ENCODE measurements at regions not wholly inside any gene's neighbourhood (a gene's known extent, or its start where the extent isn't known, plus 50 kb on each side); places are given as distances from the start of the nearest gene placed in this dataset.
"Not testable (repeated sequence)": the region's sequence is repeated elsewhere in the genome, so short reads cannot be mapped to it uniquely, and the experiment has no call there.

DNA sequence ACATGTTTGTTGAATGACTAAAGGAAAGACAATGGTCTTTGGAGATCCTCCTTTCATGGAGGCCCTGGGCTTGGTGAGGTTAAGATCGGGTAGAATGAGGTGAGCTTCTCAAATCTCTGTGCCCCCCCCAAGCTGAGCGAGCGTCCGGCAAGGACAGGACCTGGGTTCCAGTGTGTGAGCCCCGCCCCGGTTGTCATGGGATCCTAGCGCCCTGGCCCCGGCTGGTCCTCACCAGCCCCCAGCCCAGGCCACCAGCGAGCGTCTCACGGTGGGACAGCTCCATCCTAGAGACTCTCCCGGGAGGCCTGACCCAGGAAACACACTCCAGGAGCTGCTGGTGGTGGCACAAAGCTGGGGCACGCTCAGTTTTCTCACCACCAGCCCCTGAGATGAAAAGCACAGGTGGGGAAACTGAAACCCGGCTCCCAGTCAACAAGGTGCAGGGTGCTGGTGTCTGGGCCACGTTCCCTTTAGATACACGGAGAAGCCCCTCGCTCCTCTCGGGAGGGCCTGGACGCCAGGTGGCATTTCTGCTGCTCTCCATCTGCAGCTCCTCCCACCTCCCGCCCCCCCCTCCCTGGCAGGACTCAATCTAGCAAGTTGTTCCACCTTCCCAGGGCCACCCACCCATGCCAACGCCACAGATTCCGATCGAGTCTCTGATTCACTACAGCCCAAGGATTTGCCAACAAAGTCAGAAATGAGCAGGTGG is 131.3 kb upstream of the PPP1R26 start:
- no peak for DNase-seq (ENCODE audit: extremely low read depth, low read depth)

DNA sequence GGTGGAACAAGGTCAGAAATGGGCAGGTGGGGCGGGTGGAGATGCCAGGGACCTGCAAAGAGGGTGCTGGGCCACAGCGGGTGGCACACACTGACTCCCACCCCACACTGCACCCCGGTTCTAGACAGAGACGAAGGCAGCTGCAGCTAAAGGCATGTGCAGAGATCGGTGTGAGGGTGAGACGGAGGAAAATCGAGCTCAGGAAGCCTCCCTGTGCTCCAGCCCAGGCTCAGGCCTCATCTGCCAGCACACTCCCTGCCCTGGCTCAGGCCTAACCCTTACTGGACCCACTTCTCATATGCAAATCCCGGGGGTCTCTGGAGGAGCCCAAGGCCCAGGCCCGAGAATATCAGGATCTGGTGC is 130.8 kb upstream of the PPP1R26 start:
- DNase-seq (ENCODE audit: extremely low read depth, low read depth), result no peak

DNA sequence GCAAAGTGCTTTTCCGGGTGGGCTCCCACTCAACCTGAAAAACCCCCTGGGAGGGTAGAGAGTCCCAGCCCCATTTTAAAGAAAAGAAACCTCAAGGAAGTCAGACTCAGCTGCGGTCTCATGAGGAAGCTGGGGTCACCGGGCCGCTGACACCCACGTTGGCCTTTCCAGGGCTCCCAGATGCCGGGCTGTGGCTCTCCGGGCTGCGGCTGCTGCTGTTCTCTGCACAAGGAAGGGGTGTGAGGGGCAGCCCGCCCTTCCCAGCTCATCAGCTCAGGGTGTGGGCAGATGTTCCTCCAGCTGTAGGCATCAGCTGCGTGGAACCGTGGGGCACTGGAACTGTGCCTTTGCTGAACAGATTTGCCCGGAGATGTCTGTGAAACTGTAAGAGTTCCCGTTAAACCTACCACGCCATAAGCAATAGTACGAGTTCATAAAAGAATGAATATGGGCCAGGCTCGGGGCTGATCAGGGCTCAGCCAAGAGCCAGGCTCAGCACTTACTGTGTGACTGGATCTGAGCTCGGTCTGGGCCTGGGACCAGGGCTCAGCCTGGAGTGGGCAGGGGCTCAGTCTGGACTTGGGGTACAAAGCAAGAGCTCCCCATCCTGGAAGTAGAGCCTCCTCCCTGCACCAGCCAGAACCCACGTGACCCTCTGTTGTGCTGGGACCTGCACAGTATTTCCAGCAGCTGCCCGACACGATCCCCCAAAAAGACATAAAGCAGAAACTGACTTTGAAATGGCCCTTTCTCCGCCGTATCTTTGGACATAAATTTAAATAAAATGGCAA is 130.2 kb upstream of the PPP1R26 start:
- DNase-seq (ENCODE audit: extremely low read depth, low read depth), result no peak

DNA sequence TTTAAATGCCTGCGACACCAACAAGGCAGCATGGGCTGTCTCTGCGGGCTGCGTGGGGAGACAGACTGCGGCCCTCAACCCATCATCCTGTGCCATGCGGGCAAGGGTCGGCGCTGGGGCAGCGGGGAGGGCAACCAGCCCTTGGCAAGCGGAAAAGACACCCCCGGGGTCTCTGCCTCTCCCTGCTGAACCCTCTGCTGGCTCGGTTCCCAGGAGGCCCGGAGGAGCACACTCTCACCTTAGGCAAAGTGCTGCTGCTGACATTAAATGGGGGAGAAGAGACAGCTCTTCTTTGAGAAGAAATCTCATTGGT is 129.6 kb upstream of the PPP1R26 start:
- no peak for DNase-seq (ENCODE audit: extremely low read depth, low read depth)

DNA sequence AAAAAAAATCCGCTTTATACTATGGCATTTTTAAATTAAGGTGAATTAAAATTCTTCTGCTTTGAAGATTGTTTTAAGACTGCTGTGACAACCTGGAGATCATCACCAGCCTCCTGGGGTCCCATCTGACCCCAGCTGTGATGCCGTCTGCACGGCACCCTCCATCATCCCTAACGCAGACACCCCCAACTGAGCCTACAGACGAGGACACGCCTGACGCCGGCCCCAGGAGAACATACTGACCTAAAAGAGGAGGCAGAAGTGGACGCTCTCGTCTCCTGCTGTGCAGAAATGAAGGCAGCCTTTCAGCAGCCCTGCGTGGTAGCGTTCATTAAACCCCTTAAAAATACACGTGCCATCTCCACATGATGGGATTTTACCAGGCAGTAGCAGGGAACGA is 125.6 kb upstream of the PPP1R26 start:
- no peak for DNase-seq (ENCODE audit: extremely low read depth, low read depth)

DNA sequence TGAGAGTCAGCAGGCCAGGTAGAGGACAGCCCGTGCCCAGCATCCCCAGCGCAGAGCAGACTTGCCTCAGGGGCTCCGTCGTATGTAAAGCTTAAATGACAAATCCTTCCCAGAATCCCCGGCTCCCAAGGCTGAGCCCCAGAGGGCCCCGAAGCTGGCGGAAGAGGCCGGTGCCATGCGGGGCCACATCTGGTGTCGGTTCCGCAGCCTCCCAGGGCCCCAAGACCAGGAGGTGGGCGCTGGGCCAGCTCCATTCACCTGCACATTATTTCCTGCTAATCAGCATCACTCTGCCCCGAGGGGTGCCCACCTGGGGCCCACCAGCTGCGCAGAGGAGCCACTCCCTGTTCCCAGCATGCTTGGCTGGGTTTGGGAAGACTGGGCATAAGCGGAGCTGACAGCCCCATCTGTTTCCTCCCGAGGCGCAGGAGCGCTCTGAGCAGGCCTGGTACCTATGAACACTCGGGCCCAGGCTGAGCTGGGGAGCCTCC is 124.0 kb upstream of the PPP1R26 start:
- no peak for DNase-seq (ENCODE audit: extremely low read depth, low read depth)

DNA sequence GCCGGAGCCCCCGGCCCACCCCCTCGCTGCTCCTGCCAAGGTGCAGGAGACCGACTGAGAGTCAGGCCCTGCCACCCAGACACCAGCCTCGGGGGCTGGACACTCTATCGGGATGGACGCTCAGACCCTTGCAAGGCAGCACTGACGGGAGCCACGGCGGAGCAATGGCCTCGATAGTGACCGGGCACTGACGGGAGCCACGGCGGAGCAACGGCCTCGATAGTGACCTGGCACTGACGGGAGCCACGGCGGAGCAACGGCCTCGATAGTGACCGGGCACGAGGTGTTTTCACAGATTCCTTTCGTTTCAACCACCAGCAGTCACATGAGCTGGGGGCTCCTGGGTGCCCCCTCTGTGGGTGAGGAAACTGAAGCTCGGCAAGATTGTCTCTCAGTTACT is 123.6 kb upstream of the PPP1R26 start:
- DNase-seq (ENCODE audit: extremely low read depth, low read depth), result no peak

DNA sequence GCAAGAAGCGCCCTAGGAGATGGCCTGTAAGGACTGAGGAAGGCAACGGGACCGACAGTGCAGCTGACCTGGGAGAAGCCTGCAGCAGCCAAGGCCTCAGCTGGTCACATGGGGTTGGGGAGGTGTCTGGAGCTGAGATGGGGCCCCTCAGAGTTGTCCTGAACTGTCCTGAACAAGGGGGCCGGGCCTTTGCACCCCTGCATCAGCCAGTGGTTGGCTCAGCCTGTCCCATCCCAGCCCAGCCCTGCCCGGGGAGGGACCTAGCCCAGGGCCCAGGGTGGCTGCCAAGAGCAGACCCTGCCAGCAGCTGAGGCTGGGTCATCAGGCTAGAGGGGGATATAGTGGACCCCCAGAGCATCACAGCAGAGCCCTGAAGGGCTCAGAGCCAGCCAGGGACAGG is 122.8 kb upstream of the PPP1R26 start:
- DNase-seq (ENCODE audit: extremely low read depth, low read depth), result no peak

DNA sequence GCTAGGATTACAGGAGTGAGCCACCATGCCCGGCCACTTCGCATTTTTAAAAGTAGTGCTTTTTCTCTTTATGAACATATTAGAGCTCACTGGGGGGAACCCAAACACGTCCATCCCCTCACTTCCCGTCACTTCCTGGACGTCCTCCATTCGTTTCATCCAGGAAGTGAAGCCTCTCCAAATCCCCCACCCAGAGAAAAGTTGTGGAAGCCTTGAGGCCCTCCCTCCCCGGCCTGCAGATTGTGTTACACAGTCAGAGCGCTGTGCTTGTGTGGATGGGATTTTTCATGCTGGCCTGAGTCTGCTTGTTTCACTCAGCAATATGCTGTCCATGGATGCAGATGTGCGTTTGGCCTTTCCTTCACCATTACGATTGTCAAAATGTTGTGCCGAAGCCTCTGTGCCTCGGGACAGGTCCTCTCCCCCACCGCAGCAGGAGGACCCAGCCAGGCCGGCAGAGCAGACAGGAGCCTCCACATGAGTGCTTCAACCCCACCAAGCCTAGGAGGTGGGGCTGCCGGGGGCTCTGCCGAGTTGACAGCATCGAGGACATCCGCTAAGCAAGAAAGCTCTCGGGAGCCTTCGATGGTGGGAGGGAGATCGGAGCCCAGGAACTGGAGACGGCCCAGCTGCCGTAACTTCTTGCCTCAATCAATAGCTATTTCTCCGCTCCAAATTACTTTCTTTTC is 121.6 kb upstream of the PPP1R26 start:
- DNase-seq (ENCODE audit: extremely low read depth, low read depth), result no peak

DNA sequence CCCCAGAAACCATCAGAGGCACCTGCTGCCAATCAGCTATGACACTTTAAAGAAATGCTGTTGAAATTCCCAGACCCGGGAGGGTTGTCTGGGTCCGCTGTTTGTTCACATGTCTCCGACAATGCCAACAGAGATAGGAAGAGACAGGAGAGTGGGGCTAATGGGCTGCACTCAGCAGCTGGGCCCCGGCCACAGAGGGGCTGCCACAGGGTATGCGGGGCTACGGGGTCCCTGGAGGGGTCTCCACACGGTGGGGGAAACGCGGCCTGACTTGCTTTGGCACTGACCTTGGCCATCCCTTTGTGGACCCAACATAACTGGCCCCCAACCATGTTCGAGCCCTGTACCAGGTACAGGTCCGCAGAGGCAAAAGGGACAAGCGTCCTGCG is 121.0 kb upstream of the PPP1R26 start:
- DNase-seq (ENCODE audit: extremely low read depth, low read depth), result no peak

DNA sequence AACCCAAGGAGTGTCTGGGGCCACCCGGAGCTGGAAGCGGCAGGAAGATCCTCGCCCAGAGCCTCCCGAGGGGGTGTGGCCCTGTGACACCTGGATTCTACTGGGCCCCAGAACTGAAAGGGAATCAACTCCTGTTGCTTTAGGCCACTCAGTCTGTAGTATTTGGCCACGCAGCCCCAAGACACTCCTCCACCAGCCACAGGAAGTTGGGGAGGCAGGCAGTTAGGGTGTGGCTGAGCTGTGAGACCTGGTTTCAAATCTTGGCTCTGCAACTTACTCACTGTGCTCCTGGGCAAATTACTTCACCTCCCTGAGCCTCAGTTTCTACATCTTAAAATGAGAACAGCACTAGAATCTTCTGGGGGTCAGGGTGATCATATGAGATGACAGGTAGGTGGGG is 119.8 kb upstream of the PPP1R26 start:
- no peak for DNase-seq (ENCODE audit: extremely low read depth, low read depth)

DNA sequence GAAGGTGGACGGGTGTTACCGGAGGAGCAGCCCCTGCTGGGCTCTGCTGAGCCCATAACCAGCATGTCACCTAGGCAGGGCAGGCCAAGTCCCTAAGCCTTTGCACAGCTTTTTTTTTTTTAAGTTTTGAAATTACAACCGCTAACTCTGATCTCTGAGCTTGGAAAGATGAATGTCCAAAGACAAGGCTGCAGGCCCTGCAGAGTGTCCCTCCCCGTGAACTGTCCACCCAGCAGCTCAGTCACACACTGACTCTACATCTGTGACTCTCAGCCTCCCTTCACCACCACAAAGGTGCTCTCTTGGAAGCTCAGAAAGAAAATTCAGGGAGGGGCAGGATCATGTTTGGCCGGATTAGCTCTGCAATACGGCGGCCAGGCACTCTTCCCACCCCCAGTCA is 119.0 kb upstream of the PPP1R26 start:
- DNase-seq (ENCODE audit: extremely low read depth, low read depth), result no peak

DNA sequence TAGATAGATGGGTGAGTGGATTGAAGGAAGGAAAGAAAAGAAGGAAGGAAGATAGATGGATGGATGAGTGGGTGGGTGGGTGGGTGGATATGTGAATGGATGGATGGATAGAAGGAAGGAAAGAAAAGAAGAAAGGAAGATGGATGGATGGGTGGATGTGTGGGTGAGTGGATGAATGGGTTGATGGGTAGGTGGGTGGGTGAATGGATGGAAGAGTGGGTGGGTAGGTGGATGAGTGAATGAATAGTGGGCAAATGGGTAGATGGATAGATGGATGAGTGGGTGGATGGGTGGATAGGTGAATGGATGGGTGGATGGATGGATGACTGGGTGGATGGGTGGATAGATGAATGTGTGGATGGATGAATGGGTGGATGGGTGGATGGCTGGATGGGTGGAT is 117.9 kb upstream of the PPP1R26 start:
- not testable (repeated sequence) for DNase-seq (ENCODE audit: extremely low read depth, low read depth)

DNA sequence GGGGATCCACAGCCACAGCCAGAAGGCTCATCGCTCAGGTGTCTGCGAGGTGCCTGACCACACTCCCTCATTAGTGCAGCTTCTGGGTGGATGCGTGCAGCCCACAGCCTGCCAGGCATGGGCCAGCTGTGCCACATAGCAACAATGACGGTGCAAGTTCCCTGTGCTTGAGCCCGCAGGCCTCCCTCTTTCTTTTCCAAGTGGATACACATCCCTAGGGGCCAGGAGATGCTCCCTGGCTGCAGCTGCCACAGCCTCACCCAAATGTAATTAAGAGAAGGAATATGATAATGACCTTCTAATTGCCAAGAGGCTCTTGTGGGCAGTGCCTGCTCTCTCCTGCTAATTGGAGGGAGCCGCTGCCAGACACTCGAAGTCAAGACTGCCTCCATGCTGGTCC is 116.0 kb upstream of the PPP1R26 start:
- no peak for DNase-seq (ENCODE audit: extremely low read depth, low read depth)

DNA sequence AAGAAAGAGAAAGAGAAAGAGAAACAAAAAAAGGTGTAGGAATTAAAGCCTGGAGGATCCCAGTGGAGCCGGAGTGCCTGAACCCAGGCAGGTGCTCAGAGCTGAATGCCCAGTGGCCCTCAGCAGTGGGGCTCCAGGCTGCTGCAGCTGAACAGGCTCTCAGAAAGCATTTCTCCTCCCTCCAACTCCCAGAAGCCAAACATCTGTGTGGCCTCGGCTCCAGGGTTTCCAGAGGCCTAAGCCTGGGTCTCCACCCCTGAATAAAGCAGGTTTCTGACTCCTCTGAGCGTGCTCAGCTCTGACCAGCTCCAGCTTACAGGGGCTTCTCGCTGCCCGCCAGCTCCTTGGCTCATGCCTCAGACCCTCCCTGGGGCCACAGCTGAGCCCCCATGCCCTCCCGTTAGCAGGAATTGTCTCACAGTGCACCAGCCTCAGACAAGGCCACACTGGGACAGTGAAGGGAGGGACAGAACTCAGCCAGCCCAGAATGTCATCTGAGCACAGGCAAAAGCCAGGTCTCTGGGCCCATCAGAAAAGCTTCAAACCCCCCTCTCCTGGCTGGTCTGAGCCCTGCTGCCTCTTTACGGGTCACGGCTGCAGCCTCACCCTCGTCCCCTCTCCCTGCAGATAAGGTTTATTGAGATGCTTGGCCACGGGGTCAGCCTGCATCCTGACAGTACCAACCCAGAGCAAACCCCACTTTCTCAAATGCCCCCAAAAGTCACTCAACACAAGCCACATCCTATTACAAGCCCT is 114.4 kb upstream of the PPP1R26 start:
- no peak for DNase-seq (ENCODE audit: extremely low read depth, low read depth)

DNA sequence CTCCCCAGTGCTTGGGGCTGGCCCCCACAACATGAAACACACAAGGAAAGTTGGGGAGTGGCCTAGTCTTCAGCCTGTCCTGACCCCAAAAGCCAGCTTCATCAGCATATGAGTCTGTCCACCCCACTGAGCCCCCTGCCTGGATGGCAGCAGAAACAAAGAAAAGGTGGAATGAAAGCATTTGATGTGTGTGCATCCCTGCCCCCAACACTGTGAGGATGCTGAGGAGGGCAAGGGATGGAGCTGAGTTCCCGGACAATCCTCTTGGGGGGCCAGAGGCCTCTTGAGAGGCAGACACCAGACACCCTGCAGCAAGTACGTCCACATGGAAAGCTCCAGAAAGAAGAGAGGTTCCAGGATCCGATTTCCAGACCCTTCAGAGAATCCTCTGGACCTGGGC is 113.5 kb upstream of the PPP1R26 start:
- no peak for DNase-seq (ENCODE audit: extremely low read depth, low read depth)

DNA sequence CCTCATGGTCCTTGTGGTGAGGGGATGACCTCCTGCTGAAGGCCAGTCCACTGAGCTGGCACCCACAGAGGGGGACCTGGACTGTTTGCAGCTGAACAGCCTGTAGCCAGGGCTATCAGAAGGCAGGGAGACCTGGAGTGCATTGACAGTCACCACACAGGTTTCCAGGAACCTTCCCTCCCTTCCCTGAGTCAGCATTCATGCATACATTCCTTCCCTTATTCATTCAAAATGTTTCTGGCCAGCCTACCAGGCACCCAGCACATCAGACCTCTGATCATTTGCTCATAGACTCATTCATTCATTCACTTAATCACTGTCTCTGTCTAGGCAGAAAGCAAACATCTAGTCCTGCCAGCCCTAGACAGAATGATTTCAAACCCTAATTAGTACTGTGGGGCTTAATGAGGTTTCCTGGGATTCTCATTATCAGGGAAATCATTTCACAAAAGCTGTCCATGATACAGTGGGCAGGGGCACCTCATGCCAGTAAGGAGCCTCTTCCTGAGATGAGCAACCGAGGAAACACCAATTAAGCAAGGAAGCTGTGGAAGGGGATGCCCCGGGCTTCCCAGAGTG is 110.1 kb upstream of the PPP1R26 start:
- no peak for DNase-seq (ENCODE audit: extremely low read depth, low read depth)

DNA sequence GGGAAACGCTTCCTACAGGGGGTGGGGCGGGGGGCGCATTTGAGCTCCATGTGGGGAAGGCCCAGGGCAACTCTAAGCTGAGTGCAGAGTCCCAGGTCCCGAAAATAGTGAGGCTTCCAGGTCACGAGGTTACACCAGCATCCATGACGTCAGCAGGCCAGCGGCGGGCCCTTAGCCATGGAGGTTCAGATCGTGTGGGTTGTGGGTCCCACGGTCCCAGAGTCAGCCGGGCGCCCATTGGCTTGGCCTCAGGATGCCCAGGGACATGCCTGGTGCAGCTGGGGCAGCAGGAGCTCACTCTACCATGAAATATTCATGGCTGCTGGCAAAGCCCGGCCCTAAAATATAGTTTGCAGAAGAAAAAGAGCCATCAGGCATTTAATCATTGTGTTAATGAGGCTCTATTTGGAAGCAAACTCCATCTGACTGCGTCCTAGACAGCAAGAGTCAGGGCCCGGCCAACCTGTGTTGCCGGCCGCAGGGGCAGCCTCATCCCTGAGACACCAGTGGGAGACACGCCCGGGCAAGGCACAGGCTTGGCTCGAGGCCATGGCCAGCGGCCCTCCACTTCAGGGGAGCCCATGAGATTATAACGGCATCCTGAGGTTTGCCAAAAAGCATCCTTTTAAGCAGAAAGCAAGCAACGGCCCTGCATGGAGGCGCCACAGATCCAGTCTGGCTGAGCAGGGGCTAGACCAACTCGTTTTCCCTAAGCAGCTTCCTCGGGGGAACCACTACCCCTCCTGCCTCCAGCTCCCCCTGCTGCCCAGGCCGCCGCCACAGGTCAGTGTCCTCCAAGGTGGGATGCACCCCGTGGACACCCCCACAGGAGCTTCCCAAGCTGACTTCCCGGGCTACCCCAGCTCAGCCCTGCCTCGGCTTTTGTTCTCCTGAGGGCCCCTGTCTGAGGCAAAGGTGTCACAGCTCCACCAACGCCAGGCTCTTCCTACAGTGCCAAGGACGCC is 108.9 kb upstream of the PPP1R26 start:
- no peak for DNase-seq (ENCODE audit: extremely low read depth, low read depth)

DNA sequence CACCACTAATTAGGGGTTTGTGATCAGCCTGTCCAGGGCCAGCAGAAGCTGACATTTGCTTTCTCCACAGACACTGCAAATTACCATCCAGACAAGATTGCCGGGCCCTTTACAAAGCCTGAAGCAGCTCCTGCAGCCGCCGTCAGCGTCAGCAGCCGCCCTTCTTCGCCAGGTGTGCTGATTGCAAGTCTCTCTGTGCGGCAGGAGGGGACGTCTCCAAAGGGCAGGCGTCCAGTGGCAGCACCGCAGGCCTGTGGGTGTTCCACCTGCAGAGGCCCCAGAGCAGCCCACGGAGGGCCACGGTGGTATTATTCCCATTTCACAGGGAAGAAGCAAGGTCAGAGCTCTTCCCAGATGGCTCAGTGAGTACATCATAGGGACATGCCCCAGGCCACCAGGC is 108.0 kb upstream of the PPP1R26 start:
- DNase-seq (ENCODE audit: extremely low read depth, low read depth), result no peak

DNA sequence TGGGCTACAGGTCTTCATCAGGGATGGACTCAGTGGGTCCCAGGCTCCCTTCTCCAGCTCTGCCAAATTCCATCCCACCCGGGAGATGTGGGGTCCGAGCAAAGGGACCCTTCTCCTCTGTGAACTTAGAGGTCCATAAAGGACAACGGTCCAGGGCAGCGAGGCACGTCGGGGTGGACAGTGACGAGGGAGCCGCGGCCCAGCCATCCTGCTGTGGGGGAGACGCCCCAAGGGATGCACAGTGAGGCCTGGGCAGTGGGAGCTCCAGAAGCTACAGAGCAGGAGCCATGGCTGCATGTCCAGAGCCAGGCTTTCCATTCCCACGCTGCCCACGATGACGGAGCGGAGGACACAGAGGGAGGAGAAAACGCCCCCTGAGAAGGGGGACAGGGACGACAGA is 107.5 kb upstream of the PPP1R26 start:
- no peak for DNase-seq (ENCODE audit: extremely low read depth, low read depth)
